ENCODE measurements at regions not wholly inside any gene's neighbourhood (a gene's known extent, or its start where the extent isn't known, plus 50 kb on each side); places are given as distances from the start of the nearest gene placed in this dataset.

- intact Hi-C loops (cut with DNase I; ENCODE audit: low total_unique reads), result no loop called here
- in situ Hi-C loops (cut with MboI; ENCODE audit: low sequenced_read_pairs in 4 of 4), result no loop called here
- no peak for DNase-seq
- H3K9me3 ChIP-seq, result no peaks in the 10 kb centered on the region
- no peak overlapping the region for H3K4me3 ChIP-seq
- H3K4me1 ChIP-seq, result no peaks in the 10 kb centered on the region
- no peaks in the 10 kb centered on the region for H3K36me3 ChIP-seq
- H3K27me3 ChIP-seq, result no peaks in the 10 kb centered on the region
- TF ChIP-seq CTCF (IDR thresholded peaks at IDR 0.05 in 4 of 5, conservative IDR thresholded peaks at IDR 0.05 in 1 of 5) (no peak), POLR2A (IDR thresholded peaks at IDR 0.05) (no peak)
- ATAC-seq, result no peak
- H3K27ac ChIP-seq, result no peak overlapping the region
Observed at GRCh38 chr3:148093753-148094152, 604.0 kb upstream of the AGTR1 start.

DNA sequence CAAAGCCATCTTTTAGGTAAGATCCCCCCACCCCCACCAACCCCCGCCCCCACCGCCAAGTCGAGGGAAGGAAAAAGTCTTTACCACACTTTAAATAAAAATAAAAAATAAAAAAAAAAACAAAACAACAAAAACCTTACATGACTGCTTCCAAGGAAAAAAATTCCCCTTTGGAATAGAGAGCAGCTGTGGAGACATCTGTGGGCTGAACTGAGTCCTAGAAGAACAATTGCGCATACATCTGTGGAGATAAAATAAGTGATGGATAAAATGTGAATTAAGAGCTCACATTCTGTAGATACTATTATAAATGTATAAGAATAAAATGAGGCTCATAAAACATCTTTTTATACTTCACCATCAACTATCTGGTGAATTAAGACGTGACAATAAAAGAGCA is 601.7 kb upstream of the AGTR1 start:
- H3K4me1 ChIP-seq, result no peaks in the 10 kb centered on the region
- in situ Hi-C loops (cut with MboI; ENCODE audit: low sequenced_read_pairs in 4 of 4) (no loop called here), intact Hi-C loops (cut with DNase I; ENCODE audit: low total_unique reads) (no loop called here)
- no peaks in the 10 kb centered on the region for H3K9me3 ChIP-seq
- ATAC-seq, result no peak
- no peak overlapping the region for H3K4me3 ChIP-seq
- no peak for TF ChIP-seq POLR2A (IDR thresholded peaks at IDR 0.05)
- no peak for TF ChIP-seq CTCF (IDR thresholded peaks at IDR 0.05 in 4 of 5, conservative IDR thresholded peaks at IDR 0.05 in 1 of 5)
- no peaks in the 10 kb centered on the region for H3K36me3 ChIP-seq
- no peaks in the 10 kb centered on the region for H3K27me3 ChIP-seq
- DNase-seq, result no peak
- H3K27ac ChIP-seq, result no peak overlapping the region

DNA sequence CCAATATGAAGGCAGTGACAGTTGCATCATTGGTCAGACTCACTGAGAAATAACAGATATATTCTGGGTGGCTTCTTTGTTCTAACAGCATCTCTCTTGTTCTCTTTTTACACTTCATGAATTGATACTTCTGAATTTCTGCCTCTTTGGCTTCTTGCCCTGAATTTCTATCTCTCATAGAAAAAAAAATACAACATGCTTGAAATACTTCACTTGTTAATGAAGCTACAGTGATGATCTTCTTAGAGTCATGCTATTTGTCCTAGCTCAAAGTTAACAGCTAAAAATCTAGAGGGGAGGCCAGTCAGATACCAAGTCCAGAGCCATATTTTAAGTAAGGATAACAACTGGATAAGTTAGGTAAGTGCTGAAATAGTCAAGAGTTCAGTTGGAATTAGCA is 597.2 kb upstream of the AGTR1 start:
- Histone ChIP-seq H3K27me3 (no peaks in the 10 kb centered on the region), H3K4me3 (no peak overlapping the region), H3K27ac (no peak overlapping the region), H3K36me3 (no peaks in the 10 kb centered on the region), H3K9me3 (no peaks in the 10 kb centered on the region), H3K4me1 (no peaks in the 10 kb centered on the region)
- DNase-seq, result no peak
- ATAC-seq, result no peak
- in situ Hi-C loops (cut with MboI; ENCODE audit: low sequenced_read_pairs in 4 of 4) (no loop called here), intact Hi-C loops (cut with DNase I; ENCODE audit: low total_unique reads) (no loop called here)
- TF ChIP-seq POLR2A (IDR thresholded peaks at IDR 0.05), result no peak

- in situ Hi-C loops (cut with MboI; ENCODE audit: low sequenced_read_pairs in 4 of 4) (no loop called here), intact Hi-C loops (cut with DNase I; ENCODE audit: low total_unique reads) (no loop called here)
- no peak overlapping the region for H3K4me3 ChIP-seq
- no peak overlapping the region for H3K27ac ChIP-seq
- no peaks in the 10 kb centered on the region for H3K9me3 ChIP-seq
- H3K36me3 ChIP-seq, result no peaks in the 10 kb centered on the region
- TF ChIP-seq CTCF (IDR thresholded peaks at IDR 0.05 in 4 of 5, conservative IDR thresholded peaks at IDR 0.05 in 1 of 5) (no peak), POLR2A (IDR thresholded peaks at IDR 0.05) (no peak)
- ATAC-seq (no peak), DNase-seq (no peak)
- H3K27me3 ChIP-seq, result no peaks in the 10 kb centered on the region
- H3K4me1 ChIP-seq, result no peaks in the 10 kb centered on the region
Observed at GRCh38 chr3:148101061-148101460, 596.6 kb upstream of the AGTR1 start.

GRCh38 chr3:148102156-148102555 is 595.5 kb upstream of the AGTR1 start:
- Histone ChIP-seq H3K27ac (no peak overlapping the region), H3K36me3 (no peaks in the 10 kb centered on the region), H3K9me3 (no peaks in the 10 kb centered on the region), H3K4me1 (no peaks in the 10 kb centered on the region), H3K4me3 (no peak overlapping the region), H3K27me3 (no peaks in the 10 kb centered on the region)
- ATAC-seq, result no peak
- in situ Hi-C loops (cut with MboI; ENCODE audit: low sequenced_read_pairs in 4 of 4) (no loop called here), intact Hi-C loops (cut with DNase I; ENCODE audit: low total_unique reads) (no loop called here)
- TF ChIP-seq CTCF (IDR thresholded peaks at IDR 0.05 in 4 of 5, conservative IDR thresholded peaks at IDR 0.05 in 1 of 5) (no peak), POLR2A (IDR thresholded peaks at IDR 0.05) (no peak)
- DNase-seq, result no peak
